Skeletal muscle cell (primary cell): ENCODE measurements at regions not wholly inside any gene's neighbourhood (a gene's known extent, or its start where the extent isn't known, plus 50 kb on each side); places are given as distances from the start of the nearest gene placed in this dataset.
"Not testable (repeated sequence)": the region's sequence is repeated elsewhere in the genome, so short reads cannot be mapped to it uniquely, and the experiment has no call there.

Experiments used
- DNase-seq: peaks from one replicate; pipeline ENCODE4 v3.0.0-alpha.2; 2010; ENCODE audit warnings: low read depth
- H3K4me3 ChIP-seq: 2 replicates; pipeline ENCODE4 v1.5.1; 2011; ENCODE audit warnings: low read depth, mild to moderate bottlenecking, control low read depth, low read length, moderate library complexity

GRCh38 chr12:128083132-128083729 is 183.7 kb upstream of the TMEM132C start:
- DNase-seq = no peak
- H3K4me3 ChIP-seq = no peak overlapping the region

GRCh38 chr12:128088926-128089325 is 178.0 kb upstream of the TMEM132C start:
- no peak overlapping the region for H3K4me3 ChIP-seq
- DNase-seq = no peak

GRCh38 chr12:128089961-128090360 is 177.0 kb upstream of the TMEM132C start:
- no peak overlapping the region for H3K4me3 ChIP-seq
- DNase-seq = no peak

GRCh38 chr12:128091101-128091720 is 175.8 kb upstream of the TMEM132C start:
- H3K4me3 ChIP-seq = no peak overlapping the region
- DNase-seq = no peak

- DNase-seq = no peak
- no peak overlapping the region for H3K4me3 ChIP-seq
Measured at GRCh38 chr12:128091951-128092382, 175.0 kb upstream of the TMEM132C start.

GRCh38 chr12:128098730-128099129 is 168.2 kb upstream of the TMEM132C start:
- no peak for DNase-seq
- no peak overlapping the region for H3K4me3 ChIP-seq

GRCh38 chr12:128103152-128103551 is 163.8 kb upstream of the TMEM132C start:
- no peak for DNase-seq

GRCh38 chr12:128109236-128109635 is 157.7 kb upstream of the TMEM132C start:
- DNase-seq = no peak
- no peak overlapping the region for H3K4me3 ChIP-seq

More at GRCh38 chr12:128103152-128103551, 163.8 kb upstream of the TMEM132C start:
- H3K4me3 ChIP-seq = no peak overlapping the region

GRCh38 chr12:128109636-128110035 is 157.3 kb upstream of the TMEM132C start:
- no peak for DNase-seq
- no peak overlapping the region for H3K4me3 ChIP-seq

GRCh38 chr12:128111333-128111732 is 155.6 kb upstream of the TMEM132C start:
- no peak overlapping the region for H3K4me3 ChIP-seq
- no peak for DNase-seq

GRCh38 chr12:128111951-128112350 is 155.0 kb upstream of the TMEM132C start:
- DNase-seq = no peak
- H3K4me3 ChIP-seq = no peak overlapping the region

GRCh38 chr12:128113250-128113649 is 153.7 kb upstream of the TMEM132C start:
- not testable (repeated sequence) for H3K4me3 ChIP-seq, DNase-seq

GRCh38 chr12:128114485-128114884 is 152.5 kb upstream of the TMEM132C start:
- no peak overlapping the region for H3K4me3 ChIP-seq
- no peak for DNase-seq

GRCh38 chr12:128116537-128116936 is 150.4 kb upstream of the TMEM132C start:
- no peak for DNase-seq
- no peak overlapping the region for H3K4me3 ChIP-seq

- no peak for DNase-seq
- no peak overlapping the region for H3K4me3 ChIP-seq
Measured at GRCh38 chr12:128120035-128120434, 146.9 kb upstream of the TMEM132C start.

GRCh38 chr12:128121424-128121823 is 145.5 kb upstream of the TMEM132C start:
- DNase-seq = no peak
- H3K4me3 ChIP-seq = no peak overlapping the region

- DNase-seq = no peak
- H3K4me3 ChIP-seq = no peak overlapping the region
Measured at GRCh38 chr12:128123096-128123495, 143.9 kb upstream of the TMEM132C start.

GRCh38 chr12:128131955-128132354 is 135.0 kb upstream of the TMEM132C start:
- DNase-seq = no peak
- H3K4me3 ChIP-seq = no peak overlapping the region

GRCh38 chr12:128133321-128134073 is 133.5 kb upstream of the TMEM132C start:
- no peak overlapping the region for H3K4me3 ChIP-seq
- DNase-seq = no peak

- H3K4me3 ChIP-seq = no peak overlapping the region
- no peak for DNase-seq
Measured at GRCh38 chr12:128137140-128137539, 129.8 kb upstream of the TMEM132C start.

- no peak for DNase-seq
- H3K4me3 ChIP-seq = no peak overlapping the region
Measured at GRCh38 chr12:128138125-128138524, 128.8 kb upstream of the TMEM132C start.
